SK-N-DZ (cell line): ENCODE measurements at regions not wholly inside any gene's neighbourhood (a gene's known extent, or its start where the extent isn't known, plus 50 kb on each side); places are given as distances from the start of the nearest gene placed in this dataset.
A peak's percentile ranks its signal among the peaks of the same experiment; 100 is the strongest.
"Not testable (repeated sequence)": the region's sequence is repeated elsewhere in the genome, so short reads cannot be mapped to it uniquely, and the experiment has no call there.

ENCODE experiments used
- DNase-seq: peaks from one replicate; pipeline ENCODE4 v3.0.0-alpha.2; 2015; ENCODE audit warnings: low spot score

- DNase-seq = peak; percentile 52
Measured at GRCh38 chr2:137886083-137886831, 78.0 kb upstream of the HNMT start.

- DNase-seq = peak; percentile 50
Measured at GRCh38 chr2:137888845-137889244, 75.4 kb upstream of the HNMT start.

GRCh38 chr2:137892739-137893138 lies 71.5 kb upstream of the HNMT start:
- no peak for DNase-seq

GRCh38 chr2:137893145-137893544 lies 71.1 kb upstream of the HNMT start:
- no peak for DNase-seq

GRCh38 chr2:137896467-137896866 lies 67.8 kb upstream of the HNMT start:
- no peak for DNase-seq

DNA sequence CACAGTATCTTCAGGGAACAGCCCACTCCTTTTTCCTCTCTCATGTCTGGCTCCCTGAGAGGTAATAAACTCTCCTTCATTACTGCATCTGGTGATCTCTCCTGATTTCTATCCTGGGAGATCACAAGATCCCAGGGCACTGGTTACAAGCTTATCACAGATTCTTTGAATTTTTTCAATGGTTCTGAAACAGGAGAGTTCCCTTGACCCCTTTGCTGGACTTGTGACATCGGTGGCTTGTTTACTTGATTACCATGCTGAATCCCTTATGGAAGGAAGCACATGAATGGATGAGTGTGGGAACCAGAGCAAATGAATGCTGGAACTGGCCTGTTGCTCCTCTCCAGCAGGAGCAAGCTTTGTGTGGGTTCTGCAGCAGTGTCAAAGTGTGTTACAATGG lies 67.2 kb upstream of the HNMT start:
- no peak for DNase-seq

GRCh38 chr2:137900421-137901141 lies 63.7 kb upstream of the HNMT start:
- no peak for DNase-seq

DNA sequence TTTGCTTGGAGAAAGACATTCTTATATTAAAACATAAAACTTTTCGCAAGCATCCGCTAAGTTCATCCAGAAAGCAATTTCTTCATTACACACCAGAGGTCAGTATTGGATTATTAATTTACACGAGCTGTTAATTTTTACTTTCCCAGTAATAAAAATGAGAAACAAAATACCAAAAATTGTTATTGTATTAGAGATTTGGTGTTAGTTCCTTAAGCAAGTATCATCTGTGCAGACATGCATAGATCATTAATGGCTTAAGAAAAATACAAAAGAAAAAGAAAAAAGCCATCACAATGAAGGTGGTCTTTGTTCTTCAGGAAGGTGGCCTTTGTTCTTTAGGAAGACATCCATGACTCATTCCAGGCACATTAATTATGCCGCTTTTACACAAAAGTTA lies 53.6 kb upstream of the HNMT start:
- DNase-seq = peak; percentile 19

GRCh38 chr2:137912371-137912770 lies 51.9 kb upstream of the HNMT start:
- DNase-seq = no peak

- no peak for DNase-seq
Measured at GRCh38 chr2:137913169-137913568, 51.1 kb upstream of the HNMT start.

DNA sequence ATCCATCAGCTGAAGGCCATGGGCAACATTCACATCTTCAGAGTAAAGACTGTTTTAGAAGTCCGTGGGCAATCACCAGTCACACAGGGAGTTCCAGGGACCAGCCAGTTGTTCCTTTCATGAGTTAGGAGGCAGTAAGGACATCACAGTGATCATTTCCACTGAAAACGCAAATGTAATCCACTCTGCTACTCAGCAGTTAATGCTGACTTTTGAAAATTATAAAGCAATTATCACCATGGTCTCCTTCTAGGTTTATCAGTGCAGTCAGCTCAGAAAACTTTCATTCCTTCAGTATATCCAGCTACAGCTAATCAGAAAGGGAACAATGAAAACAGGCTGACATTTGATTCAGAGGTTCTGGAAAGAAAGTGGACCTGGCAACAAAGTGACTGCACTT lies 50.6 kb upstream of the HNMT start:
- DNase-seq = not testable (repeated sequence)
